RWPE2 (cell line): ENCODE measurements at regions not wholly inside any gene's neighbourhood (a gene's known extent, or its start where the extent isn't known, plus 50 kb on each side); places are given as distances from the start of the nearest gene placed in this dataset.

Experiments used
- ATAC-seq: fragments of 200-7000 bp; cut with Tn5 transposase; 3 replicates; pipeline ENCODE4 v1.9.1; 2021; ENCODE audit warnings: low read depth
- DNase-seq: peaks from one replicate; pipeline ENCODE4 v3.0.0-alpha.2; 2020; ENCODE audit warnings: low spot score
- H3K27ac ChIP-seq: fragments of 450-650 bp; 2 replicates; pipeline ENCODE4 v1.5.1; 2017; ENCODE audit warnings: mild to moderate bottlenecking; ENCODE audit not compliant: poor library complexity, severe bottlenecking
- H3K27me3 ChIP-seq: fragments of 250-450 bp; sonication (Bioruptor Pico); 2 replicates; pipeline ENCODE4 v1.5.1; 2021; ENCODE audit warnings: mild to moderate bottlenecking, moderate library complexity; ENCODE audit not compliant: insufficient read depth, poor library complexity, severe bottlenecking
- H3K36me3 ChIP-seq: fragments of 250-450 bp; sonication (Bioruptor Pico); 2 replicates; pipeline ENCODE4 v1.5.1; 2020; ENCODE audit warnings: low read depth, mild to moderate bottlenecking, moderate library complexity
- H3K4me1 ChIP-seq: fragments of 250-450 bp; sonication (Bioruptor Pico); 2 replicates; pipeline ENCODE4 v1.5.1; 2021; ENCODE audit warnings: mild to moderate bottlenecking, moderate library complexity; ENCODE audit not compliant: insufficient read depth, poor library complexity, severe bottlenecking
- H3K4me3 ChIP-seq: fragments of 250-450 bp; sonication (Bioruptor Pico); 2 replicates; pipeline ENCODE4 v1.5.1; 2021; ENCODE audit warnings: mild to moderate bottlenecking, moderate library complexity; ENCODE audit not compliant: severe bottlenecking
- H3K9me3 ChIP-seq: fragments of 250-450 bp; sonication (Bioruptor Pico); 2 replicates; pipeline ENCODE4 v1.5.1; 2021; ENCODE audit warnings: mild to moderate bottlenecking, moderate library complexity; ENCODE audit not compliant: severe bottlenecking
- CTCF ChIP-seq: fragments of 450-650 bp; IDR thresholded peaks from one replicate; pipeline ENCODE4 v1.5.1; 2017; ENCODE audit warnings: mild to moderate bottlenecking, moderate library complexity; ENCODE audit not compliant: poor library complexity, severe bottlenecking

GRCh38 chrX:124902953-124903352, 416.7 kb upstream of the TEX13C start:
- no peak for TF ChIP-seq CTCF
- H3K4me3 ChIP-seq, result no peak overlapping the region
- H3K27me3 ChIP-seq, result no peaks in the 10 kb centered on the region
- no peaks in the 10 kb centered on the region for H3K9me3 ChIP-seq
- ATAC-seq (no peak), DNase-seq (no peak)
- no peaks in the 10 kb centered on the region for H3K36me3 ChIP-seq
- no peaks in the 10 kb centered on the region for H3K4me1 ChIP-seq
- H3K27ac ChIP-seq, result no peak overlapping the region

GRCh38 chrX:124910611-124911010, 409.1 kb upstream of the TEX13C start:
- Histone ChIP-seq H3K4me3 (no peak overlapping the region), H3K4me1 (no peaks in the 10 kb centered on the region), H3K36me3 (no peaks in the 10 kb centered on the region), H3K27ac (no peak overlapping the region), H3K27me3 (no peaks in the 10 kb centered on the region), H3K9me3 (no peaks in the 10 kb centered on the region)
- no peak for ATAC-seq
- TF ChIP-seq CTCF, result no peak
- DNase-seq, result no peak

- Histone ChIP-seq H3K27ac (no peak overlapping the region), H3K36me3 (no peaks in the 10 kb centered on the region), H3K4me1 (no peaks in the 10 kb centered on the region), H3K4me3 (no peak overlapping the region), H3K9me3 (no peaks in the 10 kb centered on the region), H3K27me3 (no peaks in the 10 kb centered on the region)
- TF ChIP-seq CTCF, result no peak
- ATAC-seq, result no peak
- DNase-seq, result no peak
These were observed 402.7 kb upstream of the TEX13C start for GRCh38 chrX:124917011-124917410.

GRCh38 chrX:124925681-124926080, 394.0 kb upstream of the TEX13C start:
- no peak for TF ChIP-seq CTCF
- H3K9me3 ChIP-seq, result no peaks in the 10 kb centered on the region
- no peak overlapping the region for H3K27ac ChIP-seq
- no peaks in the 10 kb centered on the region for H3K4me1 ChIP-seq
- H3K36me3 ChIP-seq, result no peaks in the 10 kb centered on the region
- ATAC-seq (no peak), DNase-seq (no peak)
- no peaks in the 10 kb centered on the region for H3K27me3 ChIP-seq
- no peak overlapping the region for H3K4me3 ChIP-seq

GRCh38 chrX:124931241-124931640, 388.4 kb upstream of the TEX13C start:
- DNase-seq (no peak), ATAC-seq (no peak)
- no peaks in the 10 kb centered on the region for H3K27me3 ChIP-seq
- H3K9me3 ChIP-seq, result no peaks in the 10 kb centered on the region
- H3K36me3 ChIP-seq, result no peaks in the 10 kb centered on the region
- H3K4me1 ChIP-seq, result no peaks in the 10 kb centered on the region
- no peak for TF ChIP-seq CTCF
- H3K4me3 ChIP-seq, result no peak overlapping the region
- no peak overlapping the region for H3K27ac ChIP-seq
